RWPE1 (cell line): ENCODE measurements at regions not wholly inside any gene's neighbourhood (a gene's known extent, or its start where the extent isn't known, plus 50 kb on each side); places are given as distances from the start of the nearest gene placed in this dataset.

Experiments
- CTCF ChIA-PET: fragments of 350-600 bp; sonication (Branson Sonifier 250); formaldehyde crosslinking; extraction: SDS; loops from one replicate; lab custom pipeline; 2021; lab: Yijun Ruan, JAX
- POLR2A ChIA-PET: fragments of 400-600 bp; formaldehyde crosslinking; extraction: SDS; loops from one replicate; lab custom pipeline; 2020; ENCODE audit warnings: antibody characterized with exemption; ENCODE audit not compliant: low non-redundant PET; lab: Yijun Ruan, JAX
- DNase-seq: peaks from one replicate; pipeline ENCODE4 v3.0.0; 2012; ENCODE audit warnings: low spot score
- H3K27ac ChIP-seq: fragments of 450-650 bp; 2 replicates; pipeline ENCODE4 v1.5.1; 2017
- CTCF ChIP-seq: fragments of 450-650 bp; conservative IDR thresholded peaks from 2 replicates; pipeline ENCODE4 v1.5.1; 2017; ENCODE audit warnings: low read depth, mild to moderate bottlenecking

GRCh38 chr3:34851137-34851536, 788.2 kb upstream of the ARPP21 start:
- DNase-seq, result no peak
- no peak for TF ChIP-seq CTCF
- POLR2A ChIA-PET, result no interaction called here
- CTCF ChIA-PET, result no interaction called here
- H3K27ac ChIP-seq, result no peak overlapping the region

DNA sequence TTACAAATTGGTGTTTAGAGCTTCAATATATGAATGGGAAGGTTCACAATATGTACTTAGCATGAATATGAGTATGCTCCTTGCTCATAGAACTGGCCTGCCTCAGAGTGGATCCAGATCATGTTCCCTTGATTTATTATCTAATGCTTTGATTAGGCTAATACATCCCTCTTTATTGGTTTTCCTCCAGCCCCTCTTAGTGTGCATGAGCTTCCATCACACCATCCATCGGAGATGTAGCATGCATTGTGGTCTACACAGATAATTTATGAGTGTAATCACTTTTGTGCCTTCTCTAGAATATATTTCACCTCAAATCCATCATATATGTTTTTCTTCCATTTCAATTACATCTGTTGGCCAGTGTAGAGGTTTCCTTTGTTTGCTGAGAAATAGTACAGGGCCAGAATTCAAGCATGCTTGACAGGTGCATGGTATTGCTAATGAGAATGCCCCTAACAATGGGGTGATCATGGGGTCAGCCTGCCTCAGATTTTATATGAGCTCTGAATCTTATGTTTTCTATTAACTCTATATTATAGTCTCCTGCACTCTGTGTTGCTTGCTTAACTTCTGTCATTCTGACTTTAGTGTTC, 786.4 kb upstream of the ARPP21 start:
- no peak overlapping the region for H3K27ac ChIP-seq
- ChIA-PET POLR2A (no interaction called here), CTCF (no interaction called here)
- TF ChIP-seq CTCF, result no peak
- no peak for DNase-seq

DNA sequence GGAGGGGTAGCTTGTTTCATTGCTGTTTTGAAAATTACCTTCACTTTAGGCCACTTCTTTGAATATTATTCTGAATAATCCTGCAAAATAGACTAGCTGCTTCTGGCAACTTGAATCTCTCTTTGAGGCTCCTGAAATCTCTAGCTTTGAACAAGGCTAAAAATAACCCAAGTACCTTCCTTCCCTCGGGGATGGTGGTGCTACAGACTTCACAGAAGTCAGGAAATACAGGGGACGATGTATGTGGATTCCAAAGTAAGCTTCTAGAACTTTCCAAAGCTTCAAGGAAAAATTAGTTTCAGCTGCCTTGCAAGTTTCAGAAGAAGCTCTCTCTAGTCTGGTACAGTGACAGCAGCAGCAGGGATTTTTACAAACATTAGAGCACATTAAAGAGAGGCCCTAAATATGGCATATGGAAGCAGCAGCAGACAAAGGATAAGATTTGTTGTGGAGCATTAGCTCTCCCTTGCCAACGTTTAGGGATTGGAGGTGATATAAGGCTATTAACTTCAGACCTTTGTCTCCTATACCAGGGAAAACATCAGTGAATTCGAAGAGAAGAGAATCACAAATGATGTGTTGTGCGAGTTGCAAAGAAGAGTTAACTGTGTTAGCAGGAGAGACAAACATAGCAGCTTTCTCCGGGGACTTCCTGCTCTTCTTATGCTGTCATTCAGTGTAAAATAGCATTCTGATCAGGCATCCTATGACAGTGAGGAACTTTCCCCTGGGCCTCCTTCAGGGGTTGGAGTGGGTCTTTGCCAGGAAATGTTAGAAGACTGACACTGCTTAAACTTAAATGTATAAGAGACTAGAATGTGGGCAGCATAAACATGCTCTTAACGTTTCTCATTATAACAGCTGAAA, 783.0 kb upstream of the ARPP21 start:
- TF ChIP-seq CTCF, result no peak
- CTCF ChIA-PET, result no interaction called here
- POLR2A ChIA-PET, result no interaction called here
- DNase-seq, result no peak
- H3K27ac ChIP-seq, result no peak overlapping the region

DNA sequence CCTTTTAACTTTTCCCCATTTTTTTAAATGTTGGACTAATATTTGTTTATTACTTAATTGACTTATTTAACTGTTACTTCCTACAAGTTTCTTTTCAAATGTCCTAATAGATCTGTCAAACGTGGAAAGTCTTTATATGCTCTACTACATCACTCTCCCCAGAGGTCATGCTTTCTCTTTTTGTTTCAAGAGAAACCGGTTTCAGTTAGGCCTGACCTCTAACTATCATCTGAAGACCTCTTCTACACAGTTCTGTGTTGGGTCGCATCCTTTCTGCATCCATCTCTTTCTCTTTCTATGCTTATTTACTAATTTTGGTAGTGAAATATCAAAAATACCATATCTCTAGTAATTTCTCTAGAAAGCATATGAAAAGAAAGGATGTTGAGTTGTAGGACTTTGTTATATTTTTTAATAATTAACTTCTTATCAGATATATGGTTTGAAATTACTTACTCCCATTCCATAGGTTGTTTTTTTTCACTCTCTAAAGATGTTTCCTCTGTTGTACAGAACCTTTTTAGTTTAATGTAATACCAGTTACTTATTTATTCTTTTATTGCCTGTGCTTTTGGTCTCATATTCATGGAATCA, 781.2 kb upstream of the ARPP21 start:
- H3K27ac ChIP-seq, result no peak overlapping the region
- TF ChIP-seq CTCF, result no peak
- ChIA-PET POLR2A (no interaction called here), CTCF (no interaction called here)
- no peak for DNase-seq

DNA sequence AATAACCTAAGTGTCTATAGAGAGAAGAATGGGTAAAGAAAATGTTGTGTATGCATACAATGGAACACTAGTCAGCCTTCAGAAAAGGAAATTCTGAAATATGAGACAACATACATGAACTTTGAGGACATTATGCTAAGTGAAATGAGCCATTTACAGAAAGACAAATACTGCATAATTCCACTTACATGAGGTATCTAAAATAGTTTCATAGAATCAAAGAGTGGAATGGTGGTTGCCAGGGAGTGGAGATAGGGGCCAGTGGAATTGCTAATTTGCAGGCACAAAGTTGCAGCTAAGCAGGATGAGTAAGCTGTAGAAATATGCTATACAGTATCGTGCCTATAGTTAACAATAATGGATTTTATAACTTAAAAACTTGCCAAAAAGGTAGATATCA, 779.6 kb upstream of the ARPP21 start:
- no peak for DNase-seq
- CTCF ChIA-PET, result no interaction called here
- POLR2A ChIA-PET, result no interaction called here
- TF ChIP-seq CTCF, result no peak
- H3K27ac ChIP-seq, result no peak overlapping the region

GRCh38 chr3:34862456-34862855, 776.9 kb upstream of the ARPP21 start:
- no peak overlapping the region for H3K27ac ChIP-seq
- TF ChIP-seq CTCF, result no peak
- ChIA-PET CTCF (no interaction called here), POLR2A (no interaction called here)
- DNase-seq, result no peak
